Smooth muscle cell (in vitro differentiated cells): ENCODE measurements at regions not wholly inside any gene's neighbourhood (a gene's known extent, or its start where the extent isn't known, plus 50 kb on each side); places are given as distances from the start of the nearest gene placed in this dataset.

Source experiments
- DNase-seq: peaks from one replicate; lab custom pipeline; 2025; ENCODE audit not compliant: unreplicated experiment; lab: John Stamatoyannopoulos, UW
- H2AFZ ChIP-seq: fragments of 200-600 bp; sonication (generic); 2 replicates; pipeline ENCODE4 v1.6.0; 2016; ENCODE audit warnings: antibody characterized with exemption, low read depth, mild to moderate bottlenecking
- H3F3A ChIP-seq: fragments of 200-600 bp; sonication (generic); 2 replicates; pipeline ENCODE4 v1.6.0; 2017; ENCODE audit warnings: antibody characterized with exemption, low read depth
- H3K27ac ChIP-seq: fragments of 200-600 bp; sonication (generic); 2 replicates; pipeline ENCODE4 v1.5.1; 2016; ENCODE audit warnings: low read depth, mild to moderate bottlenecking
- H3K27me3 ChIP-seq: fragments of 200-600 bp; sonication (generic); 2 replicates; pipeline ENCODE4 v1.6.1; 2016; ENCODE audit warnings: low read depth, mild to moderate bottlenecking
- H3K36me3 ChIP-seq: fragments of 200-600 bp; sonication (generic); 2 replicates; pipeline ENCODE4 v1.5.1; 2016; ENCODE audit warnings: low read depth
- H3K4me1 ChIP-seq: fragments of 200-600 bp; sonication (generic); 2 replicates; pipeline ENCODE4 v1.5.1; 2016; ENCODE audit warnings: low read depth
- H3K4me2 ChIP-seq: fragments of 200-600 bp; sonication (generic); 2 replicates; pipeline ENCODE4 v1.6.0; 2016; ENCODE audit warnings: mild to moderate bottlenecking
- H3K4me3 ChIP-seq: fragments of 200-600 bp; sonication (generic); 2 replicates; pipeline ENCODE4 v1.5.1; 2016; ENCODE audit warnings: mild to moderate bottlenecking
- H3K79me2 ChIP-seq: fragments of 200-600 bp; sonication (generic); 2 replicates; pipeline ENCODE4 v1.6.0; 2016; ENCODE audit warnings: low read depth, mild to moderate bottlenecking
- H3K9ac ChIP-seq: fragments of 200-600 bp; sonication (generic); 2 replicates; pipeline ENCODE4 v1.6.0; 2016; ENCODE audit warnings: low read depth
- H3K9me3 ChIP-seq: fragments of 200-600 bp; sonication (generic); replicated peaks from 2 replicates; pipeline ENCODE4 v1.5.1; 2016; ENCODE audit warnings: low read depth
- H4K20me1 ChIP-seq: fragments of 200-600 bp; sonication (generic); 2 replicates; pipeline ENCODE4 v1.6.0; 2016; ENCODE audit warnings: low read depth
- WGBS: methylation state at CpG from one replicate; pipeline ENCODE4 v1.1.7; 2016; ENCODE audit warnings: low lambda C conversion rate; 5-methylcytosine and 5-hydroxymethylcytosine counted together
- TF ChIP-seq, protein P1 (sequence below): fragments of 200-600 bp; sonication (generic); IDR thresholded peaks from 2 replicates; pipeline ENCODE4 v1.5.1; 2017; ENCODE audit warnings: borderline replicate concordance, mild to moderate bottlenecking, antibody characterized with exemption; ENCODE audit not compliant: insufficient read depth, poor library complexity, severe bottlenecking

DNA sequence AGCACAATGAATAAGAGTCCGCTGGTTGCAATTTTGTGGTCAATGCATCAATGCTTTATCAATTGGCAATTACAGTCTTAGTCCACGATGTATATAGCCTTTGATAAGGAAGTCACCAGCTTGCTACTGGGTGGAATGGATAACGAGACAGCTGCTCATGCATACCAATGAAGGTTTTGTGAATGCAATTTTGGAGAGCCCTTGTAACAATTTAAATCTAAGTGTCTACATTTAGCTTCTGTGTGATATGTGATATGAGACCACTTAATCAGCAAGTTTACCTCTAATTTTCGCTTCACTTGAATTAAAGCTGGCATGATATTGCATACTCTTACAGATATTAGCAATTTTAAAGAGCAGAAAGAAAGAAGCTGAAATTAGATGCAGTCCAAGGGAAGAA lies 543.9 kb downstream of the RNF144B start:
- Histone ChIP-seq H4K20me1 (no peaks in the 10 kb centered on the region), H3K4me2 (no peak overlapping the region), H3K4me3 (no peak overlapping the region), H3K36me3 (no peaks in the 10 kb centered on the region), H3F3A (no peaks in the 10 kb centered on the region), H3K27me3 (peaks cover 18% of the 10 kb centered on the region), H3K27ac (no peak overlapping the region), H2AFZ (no peak overlapping the region), H3K9me3 (no peaks in the 10 kb centered on the region), H3K79me2 (no peaks in the 10 kb centered on the region), H3K9ac (no peak overlapping the region), H3K4me1 (peaks cover 16% of the 10 kb centered on the region)
- DNase-seq: no peak
- TF ChIP-seq, protein P1, sequence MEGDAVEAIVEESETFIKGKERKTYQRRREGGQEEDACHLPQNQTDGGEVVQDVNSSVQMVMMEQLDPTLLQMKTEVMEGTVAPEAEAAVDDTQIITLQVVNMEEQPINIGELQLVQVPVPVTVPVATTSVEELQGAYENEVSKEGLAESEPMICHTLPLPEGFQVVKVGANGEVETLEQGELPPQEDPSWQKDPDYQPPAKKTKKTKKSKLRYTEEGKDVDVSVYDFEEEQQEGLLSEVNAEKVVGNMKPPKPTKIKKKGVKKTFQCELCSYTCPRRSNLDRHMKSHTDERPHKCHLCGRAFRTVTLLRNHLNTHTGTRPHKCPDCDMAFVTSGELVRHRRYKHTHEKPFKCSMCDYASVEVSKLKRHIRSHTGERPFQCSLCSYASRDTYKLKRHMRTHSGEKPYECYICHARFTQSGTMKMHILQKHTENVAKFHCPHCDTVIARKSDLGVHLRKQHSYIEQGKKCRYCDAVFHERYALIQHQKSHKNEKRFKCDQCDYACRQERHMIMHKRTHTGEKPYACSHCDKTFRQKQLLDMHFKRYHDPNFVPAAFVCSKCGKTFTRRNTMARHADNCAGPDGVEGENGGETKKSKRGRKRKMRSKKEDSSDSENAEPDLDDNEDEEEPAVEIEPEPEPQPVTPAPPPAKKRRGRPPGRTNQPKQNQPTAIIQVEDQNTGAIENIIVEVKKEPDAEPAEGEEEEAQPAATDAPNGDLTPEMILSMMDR: no peak
- WGBS: 87% methylated on average over 4 of the region's 4 CpGs

- TF ChIP-seq, protein P1: no peak
- 90% methylated on average over 1 of the region's 1 CpG for WGBS
Observed at GRCh38 chr6:18958146-18958545, 571.0 kb downstream of the RNF144B start.

DNA sequence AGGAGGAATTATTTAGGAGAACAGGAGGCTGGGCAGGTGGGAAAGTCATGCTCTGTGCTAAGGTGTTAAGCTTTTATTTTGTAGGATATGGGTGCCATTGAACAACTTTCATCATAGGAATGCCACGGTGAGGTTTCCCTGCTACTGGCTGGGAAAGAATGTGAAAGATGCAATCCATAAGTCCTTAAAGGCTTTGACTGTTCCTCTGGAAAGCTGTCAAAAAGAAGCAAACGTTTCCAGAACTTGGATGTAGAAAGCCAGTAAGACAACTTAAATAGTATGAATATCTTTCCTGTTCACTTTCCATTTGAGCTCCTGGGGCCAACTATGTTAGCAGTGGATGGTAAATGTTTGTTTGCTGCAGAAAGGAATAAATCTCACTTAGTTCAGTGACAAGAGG lies 574.4 kb downstream of the RNF144B start:
- H3K27ac ChIP-seq: no peak overlapping the region
- 38% methylated on average over 2 of the region's 2 CpGs for WGBS
- no peak for DNase-seq
- H2AFZ ChIP-seq: no peak overlapping the region
- no peaks in the 10 kb centered on the region for H3K36me3 ChIP-seq
- H3K4me2 ChIP-seq: no peak overlapping the region
- no peaks in the 10 kb centered on the region for H3K79me2 ChIP-seq
- no peaks in the 10 kb centered on the region for H4K20me1 ChIP-seq
- no peaks in the 10 kb centered on the region for H3K9me3 ChIP-seq
- no peak overlapping the region for H3K9ac ChIP-seq
- no peak overlapping the region for H3K4me3 ChIP-seq
- no peaks in the 10 kb centered on the region for H3F3A ChIP-seq
- TF ChIP-seq, protein P1: no peak
- H3K4me1 ChIP-seq: no peaks in the 10 kb centered on the region
- H3K27me3 ChIP-seq: no peaks in the 10 kb centered on the region

More at GRCh38 chr6:18958146-18958545, 571.0 kb downstream of the RNF144B start:
- no peaks in the 10 kb centered on the region for H3K27me3 ChIP-seq
- DNase-seq: no peak
- H3K4me1 ChIP-seq: no peaks in the 10 kb centered on the region
- no peaks in the 10 kb centered on the region for H4K20me1 ChIP-seq
- no peaks in the 10 kb centered on the region for H3K9me3 ChIP-seq
- H3K27ac ChIP-seq: no peak overlapping the region
- H3K4me2 ChIP-seq: no peak overlapping the region
- no peaks in the 10 kb centered on the region for H3K36me3 ChIP-seq
- H3K79me2 ChIP-seq: no peaks in the 10 kb centered on the region
- H3K4me3 ChIP-seq: no peak overlapping the region
- no peak overlapping the region for H2AFZ ChIP-seq
- no peaks in the 10 kb centered on the region for H3F3A ChIP-seq
- no peak overlapping the region for H3K9ac ChIP-seq

GRCh38 chr6:18962361-18962905 lies 575.3 kb downstream of the RNF144B start:
- no peaks in the 10 kb centered on the region for H3K36me3 ChIP-seq
- no peaks in the 10 kb centered on the region for H3F3A ChIP-seq
- H3K27me3 ChIP-seq: no peaks in the 10 kb centered on the region
- no peaks in the 10 kb centered on the region for H3K79me2 ChIP-seq
- TF ChIP-seq, protein P1: no peak
- DNase-seq: no peak
- H3K27ac ChIP-seq: no peak overlapping the region
- 91% methylated on average over 4 of the region's 4 CpGs for WGBS
- no peak overlapping the region for H3K9ac ChIP-seq
- no peaks in the 10 kb centered on the region for H3K4me1 ChIP-seq
- H4K20me1 ChIP-seq: no peaks in the 10 kb centered on the region
- H3K4me2 ChIP-seq: no peak overlapping the region
- no peak overlapping the region for H3K4me3 ChIP-seq
- no peak overlapping the region for H2AFZ ChIP-seq
- H3K9me3 ChIP-seq: no peaks in the 10 kb centered on the region
